Hepatocyte (in vitro differentiated cells): ENCODE measurements at regions not wholly inside any gene's neighbourhood (a gene's known extent, or its start where the extent isn't known, plus 50 kb on each side); places are given as distances from the start of the nearest gene placed in this dataset.

Experiments used
- EZH2 ChIP-seq: fragments of 200-600 bp; sonication (generic); IDR thresholded peaks from 2 replicates; pipeline ENCODE4 v1.6.1; 2016; ENCODE audit warnings: antibody characterized with exemption, mild to moderate bottlenecking, borderline replicate concordance
- EZH2phosphoT487 ChIP-seq: fragments of 200-600 bp; sonication (generic); IDR thresholded peaks from one replicate; pipeline ENCODE4 v1.6.1; 2018; ENCODE audit warnings: antibody characterized with exemption, mild to moderate bottlenecking, low read depth, moderate library complexity; ENCODE audit not compliant: unreplicated experiment, severe bottlenecking
- TF ChIP-seq, protein P1 (sequence below): fragments of 200-600 bp; sonication (generic); IDR thresholded peaks from 2 replicates; pipeline ENCODE4 v1.5.1; 2016; ENCODE audit warnings: antibody characterized with exemption, mild to moderate bottlenecking; ENCODE audit not compliant: poor library complexity

DNA sequence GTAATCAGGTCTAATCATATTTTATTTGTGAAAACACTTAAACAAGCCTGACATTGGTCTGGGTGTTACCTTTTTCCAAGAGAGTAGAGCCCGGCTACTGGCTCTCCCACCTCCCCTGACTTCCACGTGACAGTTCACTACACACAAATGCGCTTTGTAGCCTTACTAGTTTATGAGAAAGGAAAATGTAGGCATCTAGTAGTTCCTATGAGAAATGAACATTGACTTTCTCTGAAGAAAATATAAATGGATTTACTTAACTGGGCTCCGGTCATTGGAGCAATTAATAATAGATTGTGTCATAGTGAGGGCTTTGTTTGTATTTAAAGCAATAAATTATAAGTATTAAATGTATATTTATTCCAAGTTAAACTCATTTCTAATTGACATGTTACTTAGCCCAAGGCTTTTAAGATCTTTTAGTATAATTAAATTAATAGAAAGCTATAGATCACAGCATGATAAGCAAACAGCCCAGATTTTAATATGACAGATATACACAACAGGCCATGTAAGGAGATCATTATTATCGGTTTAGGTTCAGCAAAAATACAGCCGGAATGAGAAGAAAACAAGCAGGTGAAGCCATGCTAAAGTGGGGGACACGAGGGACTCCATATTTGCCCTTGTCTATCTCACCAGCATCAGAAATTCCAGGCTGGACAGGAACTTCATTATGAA is 756.5 kb upstream of the ADAMTS16 start:
- TF ChIP-seq EZH2 (no peak), EZH2phosphoT487 (no peak)
- TF ChIP-seq, protein P1, sequence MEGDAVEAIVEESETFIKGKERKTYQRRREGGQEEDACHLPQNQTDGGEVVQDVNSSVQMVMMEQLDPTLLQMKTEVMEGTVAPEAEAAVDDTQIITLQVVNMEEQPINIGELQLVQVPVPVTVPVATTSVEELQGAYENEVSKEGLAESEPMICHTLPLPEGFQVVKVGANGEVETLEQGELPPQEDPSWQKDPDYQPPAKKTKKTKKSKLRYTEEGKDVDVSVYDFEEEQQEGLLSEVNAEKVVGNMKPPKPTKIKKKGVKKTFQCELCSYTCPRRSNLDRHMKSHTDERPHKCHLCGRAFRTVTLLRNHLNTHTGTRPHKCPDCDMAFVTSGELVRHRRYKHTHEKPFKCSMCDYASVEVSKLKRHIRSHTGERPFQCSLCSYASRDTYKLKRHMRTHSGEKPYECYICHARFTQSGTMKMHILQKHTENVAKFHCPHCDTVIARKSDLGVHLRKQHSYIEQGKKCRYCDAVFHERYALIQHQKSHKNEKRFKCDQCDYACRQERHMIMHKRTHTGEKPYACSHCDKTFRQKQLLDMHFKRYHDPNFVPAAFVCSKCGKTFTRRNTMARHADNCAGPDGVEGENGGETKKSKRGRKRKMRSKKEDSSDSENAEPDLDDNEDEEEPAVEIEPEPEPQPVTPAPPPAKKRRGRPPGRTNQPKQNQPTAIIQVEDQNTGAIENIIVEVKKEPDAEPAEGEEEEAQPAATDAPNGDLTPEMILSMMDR = no peak
